GM19372 (cell line): ENCODE measurements at regions not wholly inside any gene's neighbourhood (a gene's known extent, or its start where the extent isn't known, plus 50 kb on each side); places are given as distances from the start of the nearest gene placed in this dataset.
"Not testable (repeated sequence)": the region's sequence is repeated elsewhere in the genome, so short reads cannot be mapped to it uniquely, and the experiment has no call there.

ENCODE experiments used
- ATAC-seq: cut with Tn5 transposase; IDR thresholded peaks from one replicate; pipeline ENCODE4 v1.9.1; 2021; ENCODE audit warnings: mild to moderate bottlenecking, low read depth, moderate library complexity; ENCODE audit not compliant: unreplicated experiment

DNA sequence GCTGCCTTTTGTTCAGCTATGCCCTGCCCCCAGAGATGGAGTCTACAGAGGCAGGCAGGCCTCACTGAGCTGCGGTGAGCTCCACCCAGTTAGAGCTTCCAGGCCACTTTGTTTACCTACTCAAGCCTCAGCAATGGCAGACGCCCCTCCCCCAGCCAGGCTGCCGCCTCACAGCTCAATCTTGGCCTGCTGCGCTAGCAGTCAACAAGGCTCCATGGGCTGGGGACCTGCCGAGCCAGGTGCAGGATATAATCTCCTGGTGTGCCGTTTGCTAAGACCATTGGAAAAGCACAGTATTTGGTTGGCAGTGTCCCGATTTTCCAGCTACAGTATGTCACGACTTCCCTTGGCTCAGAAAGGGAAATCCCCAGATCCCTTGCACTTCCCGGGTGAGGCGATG, 862.0 kb downstream of the GRID1 start:
- ATAC-seq, result not testable (repeated sequence)

DNA sequence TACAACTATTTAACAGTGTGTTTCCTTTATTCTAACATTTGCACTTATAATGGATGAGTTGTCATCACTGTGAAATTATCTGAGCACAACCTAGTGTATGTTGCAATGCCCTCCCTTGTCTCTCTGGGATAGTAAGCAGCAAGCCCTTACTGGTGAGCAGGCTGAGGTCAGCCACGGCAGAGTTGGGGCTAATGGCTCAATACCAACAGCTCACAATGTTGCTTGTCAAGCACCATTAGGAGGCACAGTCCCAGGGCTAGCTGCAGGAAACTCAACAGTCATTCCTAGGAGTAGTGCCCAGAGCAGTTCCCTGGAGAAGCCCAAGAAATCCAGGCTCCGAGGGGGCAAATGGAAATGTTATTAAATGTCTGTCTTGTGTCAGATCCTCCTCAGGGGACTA, 858.4 kb downstream of the GRID1 start:
- ATAC-seq, result no peak

DNA sequence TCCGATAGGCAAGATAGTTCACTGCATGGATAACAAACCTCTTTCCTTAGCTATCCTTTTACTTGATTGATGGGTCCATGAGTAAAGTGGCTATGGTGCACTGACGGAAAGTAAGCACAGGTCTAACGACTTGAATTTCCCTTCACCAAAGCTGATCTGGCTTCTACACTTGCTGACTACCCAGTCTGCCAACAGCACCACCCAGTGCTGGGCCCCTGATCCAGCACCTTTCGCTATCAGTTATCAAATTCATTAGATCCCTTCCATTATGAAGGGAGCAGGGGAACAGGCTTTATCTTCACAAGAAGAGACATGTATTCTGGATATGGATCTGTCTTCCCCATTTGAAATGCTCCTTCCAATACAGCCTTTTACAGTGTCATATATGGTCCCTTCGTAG, 855.9 kb downstream of the GRID1 start:
- no peak for ATAC-seq

DNA sequence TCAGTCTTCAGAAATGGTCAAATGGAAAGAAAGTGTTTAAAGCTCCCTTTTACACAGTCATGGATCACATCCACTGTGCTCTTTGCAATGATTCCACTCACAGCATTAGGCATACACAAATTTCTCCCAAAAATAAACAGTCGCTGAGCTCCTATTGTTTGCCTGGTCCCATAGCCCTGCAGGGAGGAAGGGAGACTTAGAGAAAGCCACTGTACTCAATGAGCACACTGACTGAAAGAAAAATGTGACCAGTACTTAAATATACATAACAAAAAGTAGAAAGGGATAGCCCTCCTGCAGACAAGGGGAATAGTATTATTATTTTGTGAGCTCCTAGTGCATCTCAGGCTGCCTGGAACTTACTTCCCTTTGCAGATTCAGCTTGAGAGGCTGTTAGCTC, 853.2 kb downstream of the GRID1 start:
- ATAC-seq, result no peak

DNA sequence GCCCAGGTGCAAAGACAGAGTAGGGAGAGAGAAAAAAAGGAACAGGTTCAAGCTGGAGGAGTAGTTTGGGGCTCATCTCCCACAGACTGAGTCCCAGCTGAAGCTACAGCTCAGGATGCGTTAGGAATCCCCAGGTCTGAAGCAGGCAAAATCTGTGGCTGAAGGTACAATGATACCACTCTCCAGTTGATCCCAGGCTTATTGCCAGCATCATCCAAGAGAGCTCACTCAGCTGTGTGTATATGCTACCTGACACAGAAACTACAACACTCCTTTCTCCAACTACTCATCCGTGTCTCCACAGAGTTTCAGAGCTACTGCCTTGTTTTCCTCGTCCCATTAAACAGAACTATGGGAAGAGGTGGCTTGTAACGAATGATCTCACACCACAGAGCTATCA, 851.3 kb downstream of the GRID1 start:
- ATAC-seq, result no peak

DNA sequence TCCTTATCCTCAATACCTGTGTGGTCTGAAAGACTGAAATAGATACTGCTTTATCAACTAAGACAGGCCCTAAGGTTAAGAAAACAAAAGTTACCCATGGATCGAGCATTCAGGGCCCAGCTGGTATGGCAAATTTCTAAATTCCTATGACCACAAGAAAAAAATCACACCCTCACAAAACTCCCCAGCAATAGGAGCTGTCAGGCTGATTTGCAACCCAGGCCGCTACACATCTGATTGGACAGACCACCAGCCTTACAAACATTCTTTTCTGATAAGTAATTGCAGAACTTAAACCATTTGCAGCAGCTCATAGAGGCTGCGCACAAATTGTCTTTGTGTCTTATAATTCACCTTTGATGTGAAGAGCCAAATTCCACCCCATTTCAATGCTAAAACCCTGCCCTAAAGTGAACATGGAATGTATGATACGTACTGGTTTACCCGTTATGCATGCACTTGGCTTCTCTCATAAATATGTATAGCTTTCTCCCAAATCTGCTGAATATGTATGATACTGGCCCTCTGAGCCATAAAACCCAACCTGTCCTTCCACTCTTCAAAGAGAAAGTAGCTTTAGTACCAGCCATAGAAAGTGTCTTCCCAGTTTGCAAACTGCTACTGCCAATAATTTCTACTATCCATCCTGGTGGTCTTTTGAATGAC, 842.5 kb downstream of the GRID1 start:
- ATAC-seq, result no peak

DNA sequence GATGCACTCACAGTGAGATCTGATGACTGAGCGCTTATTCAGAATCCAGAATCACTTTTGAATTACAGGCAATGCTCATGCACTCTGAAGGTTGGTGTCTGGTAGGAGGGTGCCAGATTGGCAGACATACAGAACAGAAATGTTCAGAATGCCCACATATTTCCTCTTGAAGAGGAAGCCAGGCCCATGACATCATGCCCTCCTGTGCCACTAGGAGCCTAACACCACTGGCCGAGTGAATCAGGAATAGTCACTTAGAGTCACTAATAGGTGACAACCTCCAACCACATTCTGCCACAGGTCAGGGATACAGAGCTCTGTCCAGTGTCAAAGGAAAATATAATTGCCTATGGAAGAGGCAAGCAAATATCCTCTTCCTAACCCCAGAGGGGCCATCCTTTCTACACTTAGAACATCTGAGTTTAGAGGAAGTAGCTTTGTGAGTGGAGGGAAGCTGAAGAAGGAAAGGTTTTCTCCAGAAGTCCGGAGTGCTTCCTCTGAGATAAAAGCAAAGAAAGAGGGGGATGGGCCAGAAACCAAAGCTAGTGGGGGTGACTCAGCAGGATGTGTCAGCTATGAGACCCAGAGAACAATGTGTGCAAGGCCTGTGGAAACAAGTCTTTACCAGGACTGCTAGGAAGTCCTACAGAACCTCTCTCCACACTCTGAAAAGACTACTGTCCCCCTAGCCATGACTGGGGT, 838.8 kb downstream of the GRID1 start:
- ATAC-seq, result no peak

DNA sequence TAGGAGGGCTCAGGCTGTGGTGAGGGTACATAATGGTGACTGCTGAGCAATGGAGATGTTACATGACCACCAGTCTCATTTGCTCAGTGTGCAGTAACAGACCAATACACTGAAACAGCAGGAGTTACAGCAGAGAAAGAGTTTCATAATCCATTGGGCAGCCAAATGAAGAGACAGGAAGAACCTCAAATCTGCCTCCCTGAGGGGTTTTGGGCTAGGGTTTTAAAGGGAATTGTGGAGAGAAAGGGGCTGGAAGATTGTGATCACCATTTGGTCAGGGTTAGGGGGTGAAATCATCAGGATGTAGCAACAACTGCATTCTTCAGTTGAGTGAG, 838.3 kb downstream of the GRID1 start:
- ATAC-seq, result no peak

DNA sequence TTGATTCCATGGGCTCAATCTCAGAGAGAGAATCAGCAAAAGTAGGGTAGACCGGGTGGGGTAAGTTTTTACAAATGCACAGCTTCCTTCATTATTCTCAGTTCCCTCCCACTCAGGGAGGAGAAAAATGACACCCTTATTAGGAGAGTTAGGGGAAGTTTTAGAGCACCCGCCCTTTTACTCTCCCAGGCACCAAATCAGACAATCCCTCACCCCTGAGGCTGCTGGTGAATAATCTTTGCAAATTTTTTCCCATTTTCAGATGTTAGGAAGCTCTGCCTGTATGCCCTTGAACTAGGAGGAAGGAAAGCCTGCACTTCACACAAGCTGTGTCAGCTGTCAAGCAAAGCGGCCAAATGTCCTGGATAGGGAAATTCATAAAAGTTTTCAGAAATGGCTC, 834.9 kb downstream of the GRID1 start:
- ATAC-seq, result no peak

DNA sequence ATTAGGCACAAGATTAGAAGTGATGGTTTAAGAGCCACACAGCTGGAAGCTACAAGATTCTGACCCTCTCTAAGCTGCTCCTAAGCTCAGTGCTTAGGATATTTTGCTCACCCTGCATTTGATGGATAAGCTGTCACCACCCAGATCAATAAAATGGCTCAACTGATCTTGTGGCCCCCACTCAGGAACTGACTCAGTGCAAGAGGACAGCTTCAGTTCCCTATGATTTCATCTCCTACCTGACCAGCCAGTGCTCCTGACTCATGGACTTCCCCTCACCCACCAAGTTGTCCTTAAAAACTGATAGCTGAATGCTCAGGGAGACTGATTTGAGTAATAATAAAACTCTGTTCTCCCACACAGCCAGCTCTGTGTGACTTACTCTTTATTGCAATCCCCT, 833.8 kb downstream of the GRID1 start:
- no peak for ATAC-seq

DNA sequence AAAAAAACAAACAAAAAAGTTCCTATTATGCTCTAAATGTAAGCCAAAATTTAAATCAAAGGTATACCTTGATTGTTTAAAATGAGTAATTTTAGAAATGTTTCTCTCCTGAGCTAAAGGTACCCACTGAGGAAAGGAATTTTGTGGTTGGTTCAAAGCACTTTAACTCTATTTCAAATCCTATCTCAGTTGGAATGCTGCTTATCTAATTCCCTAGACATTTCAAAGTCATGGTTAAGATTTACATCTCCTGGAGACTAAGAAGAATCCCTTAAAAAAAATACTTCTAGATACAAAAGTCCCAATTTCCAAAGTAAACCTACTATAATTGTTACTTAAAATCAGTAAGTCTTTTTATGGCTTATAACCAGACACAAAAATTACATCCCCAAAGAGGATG, 830.7 kb downstream of the GRID1 start:
- ATAC-seq, result no peak

DNA sequence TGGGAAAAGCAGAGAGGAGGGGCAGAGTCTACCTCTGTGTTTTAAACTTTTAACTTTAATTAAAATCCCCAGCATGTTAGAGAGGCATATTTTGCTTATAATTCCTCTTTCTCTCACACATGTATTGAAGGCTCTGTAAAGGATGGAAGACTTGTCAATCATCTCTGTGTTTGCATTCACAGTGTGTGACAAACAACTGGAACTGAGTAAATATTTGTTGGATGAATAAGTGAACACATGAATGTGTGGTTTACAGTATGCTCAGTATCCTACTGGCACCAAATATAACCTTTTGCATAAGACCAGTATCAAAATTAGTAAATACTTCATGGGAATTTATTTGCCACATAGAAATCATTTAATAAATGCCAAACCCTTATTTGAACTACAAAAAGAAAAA, 829.0 kb downstream of the GRID1 start:
- ATAC-seq, result no peak

DNA sequence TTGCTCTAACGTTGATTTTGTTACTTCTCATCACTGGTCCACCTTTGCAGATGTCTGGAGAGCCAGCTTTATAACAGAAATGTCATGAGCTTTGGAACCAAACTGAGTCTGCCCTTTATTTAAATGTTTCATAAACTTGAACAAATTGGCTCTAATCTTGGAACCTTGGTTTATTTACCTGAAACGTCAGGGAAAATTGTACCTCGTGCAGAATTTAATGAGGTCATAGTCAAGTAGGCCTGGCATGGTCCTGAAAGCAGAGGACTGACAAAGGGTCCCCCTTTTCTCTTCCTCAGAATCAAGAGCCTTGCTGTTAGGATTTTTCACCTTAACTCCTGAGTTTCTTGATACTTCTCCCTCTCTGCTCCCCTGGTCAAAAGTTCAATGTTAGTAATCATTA, 828.0 kb downstream of the GRID1 start:
- ATAC-seq, result no peak

DNA sequence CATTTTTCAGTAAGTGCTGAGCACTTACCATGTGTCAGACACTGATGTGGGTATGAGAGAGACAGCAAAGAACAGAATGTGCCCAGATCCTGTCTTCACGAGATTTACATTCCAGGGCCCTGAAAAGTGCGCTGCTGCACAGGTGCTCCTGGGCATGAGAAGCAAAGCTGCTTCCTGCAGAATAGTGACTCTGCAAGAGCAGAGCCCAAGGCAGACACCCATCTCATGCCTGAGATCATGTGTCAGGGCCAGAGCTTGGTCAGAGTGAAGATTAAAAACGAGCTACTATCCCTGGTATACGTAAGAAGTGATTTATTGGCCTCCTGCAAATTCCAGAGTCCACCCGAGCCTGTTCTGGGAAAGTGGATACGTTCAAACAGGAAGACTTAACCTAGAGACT, 824.4 kb downstream of the GRID1 start:
- no peak for ATAC-seq

DNA sequence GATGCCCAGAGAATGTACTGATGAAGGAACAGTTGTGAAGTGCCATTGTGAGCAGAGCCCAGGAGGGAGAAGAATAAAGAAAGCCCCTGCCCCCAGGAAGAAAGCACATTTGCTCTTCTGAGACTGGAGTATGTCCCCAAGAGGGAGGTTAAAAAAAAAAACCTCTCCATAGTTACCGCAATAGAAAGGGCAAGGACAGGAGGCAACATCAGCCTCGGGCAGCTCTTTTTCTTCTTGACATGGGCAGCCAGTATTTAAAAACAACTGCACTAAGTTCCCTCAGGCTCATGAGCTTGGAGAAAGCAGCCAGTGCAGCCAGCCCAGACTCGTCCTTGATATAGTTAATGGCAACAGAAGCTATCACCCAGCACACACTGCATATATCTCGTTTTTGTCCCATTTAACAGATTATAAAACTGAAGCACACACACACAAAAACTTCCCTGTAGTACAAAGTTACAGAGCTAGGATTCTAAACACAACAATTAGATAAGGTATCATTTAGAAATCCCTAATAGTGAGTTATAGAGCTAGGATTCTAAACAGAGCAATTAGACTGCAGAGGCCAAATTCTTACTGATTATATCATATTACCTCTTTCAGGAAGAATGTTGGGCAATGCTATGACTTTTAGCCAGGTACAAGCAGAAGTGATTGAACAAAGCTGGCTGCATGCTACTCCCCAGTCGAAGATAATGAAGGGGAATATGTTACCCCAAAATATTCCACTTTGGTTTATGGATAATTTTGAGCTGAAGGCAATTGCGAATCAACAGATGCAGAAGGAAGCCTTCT, 823.5 kb downstream of the GRID1 start:
- no peak for ATAC-seq

DNA sequence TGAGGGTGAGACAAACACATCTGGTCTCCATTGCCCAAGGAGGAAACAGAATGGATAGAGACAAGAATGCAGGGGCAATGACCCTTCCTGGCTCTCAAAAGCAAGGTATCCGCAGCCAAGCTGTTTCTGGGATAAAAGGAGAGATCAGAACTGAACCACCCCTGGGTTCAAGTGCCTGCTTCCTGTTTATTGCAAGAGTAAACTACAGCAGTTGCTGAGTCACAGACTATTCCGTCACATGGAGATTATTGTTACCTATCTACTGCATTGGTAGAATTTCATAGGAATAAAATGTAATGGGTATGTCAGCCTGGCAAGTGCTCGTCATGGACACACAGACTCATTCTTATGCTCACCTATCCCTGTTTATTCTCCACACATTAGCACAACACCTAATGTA, 821.6 kb downstream of the GRID1 start:
- ATAC-seq, result no peak

DNA sequence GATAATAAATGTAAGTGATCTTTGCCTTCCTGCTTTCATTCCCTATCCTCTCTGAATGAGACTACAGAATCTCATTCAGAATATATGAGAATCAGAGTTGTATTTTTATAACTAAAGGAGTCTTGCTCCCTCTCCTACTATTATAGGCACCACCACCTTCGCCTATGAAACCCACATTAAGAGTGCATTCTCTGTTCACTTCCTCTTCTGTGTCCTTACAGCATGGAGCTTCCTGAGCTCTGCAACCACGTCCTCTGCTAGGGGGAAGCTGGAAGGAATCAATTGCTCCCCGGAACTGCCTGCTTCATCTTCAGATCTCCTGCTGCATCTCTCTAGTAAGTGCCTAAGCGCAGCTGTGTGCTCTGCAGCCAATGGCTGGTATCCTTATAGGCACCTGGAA, 820.7 kb downstream of the GRID1 start:
- ATAC-seq, result no peak

DNA sequence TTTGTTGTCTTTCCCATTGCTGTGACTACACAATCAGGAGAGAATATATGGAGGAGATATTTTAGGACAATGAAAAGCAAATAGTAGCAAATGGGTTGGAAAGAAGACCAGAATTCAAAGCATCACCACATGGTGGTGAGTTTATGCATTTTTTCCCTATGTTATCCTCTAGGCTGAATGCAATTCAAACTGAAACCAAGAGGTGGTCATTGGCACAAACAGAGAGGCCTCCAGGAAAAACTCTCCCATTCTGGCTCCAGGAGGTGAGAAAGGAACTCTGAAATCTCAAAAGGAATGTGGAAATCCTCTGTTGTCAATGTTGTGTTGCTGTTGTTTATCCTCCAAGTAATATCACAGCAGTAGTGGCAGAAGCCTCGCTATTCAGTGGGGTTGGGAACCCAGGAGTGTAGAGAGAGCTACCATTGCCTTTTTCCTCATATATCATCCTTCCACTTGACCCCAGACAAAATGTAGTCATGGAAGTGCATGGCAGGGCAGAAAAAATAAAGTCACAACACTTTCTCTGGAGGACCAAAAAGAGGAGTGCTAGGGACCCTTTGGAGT, 819.1 kb downstream of the GRID1 start:
- no peak for ATAC-seq

DNA sequence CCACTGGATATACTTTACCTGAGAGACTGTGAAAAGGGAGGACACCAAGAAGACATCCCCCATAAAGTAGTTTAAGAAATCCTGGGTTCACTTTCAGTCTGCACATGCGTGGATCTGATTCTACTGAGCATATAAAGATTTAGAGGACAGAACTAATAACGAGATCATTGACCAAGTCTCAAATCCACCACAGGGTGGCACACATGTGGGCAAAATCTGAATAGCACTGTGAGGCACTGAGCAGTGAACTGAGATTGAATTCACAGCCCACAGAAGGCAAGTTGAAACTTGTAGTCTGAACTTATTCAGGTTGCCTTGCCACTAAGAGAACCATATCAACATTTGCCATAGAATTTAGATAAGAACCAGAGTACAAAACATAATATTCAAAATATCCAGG, 818.6 kb downstream of the GRID1 start:
- peak; percentile 69 for ATAC-seq
